ENCODE measurements at regions not wholly inside any gene's neighbourhood (a gene's known extent, or its start where the extent isn't known, plus 50 kb on each side); places are given as distances from the start of the nearest gene placed in this dataset.

DNA sequence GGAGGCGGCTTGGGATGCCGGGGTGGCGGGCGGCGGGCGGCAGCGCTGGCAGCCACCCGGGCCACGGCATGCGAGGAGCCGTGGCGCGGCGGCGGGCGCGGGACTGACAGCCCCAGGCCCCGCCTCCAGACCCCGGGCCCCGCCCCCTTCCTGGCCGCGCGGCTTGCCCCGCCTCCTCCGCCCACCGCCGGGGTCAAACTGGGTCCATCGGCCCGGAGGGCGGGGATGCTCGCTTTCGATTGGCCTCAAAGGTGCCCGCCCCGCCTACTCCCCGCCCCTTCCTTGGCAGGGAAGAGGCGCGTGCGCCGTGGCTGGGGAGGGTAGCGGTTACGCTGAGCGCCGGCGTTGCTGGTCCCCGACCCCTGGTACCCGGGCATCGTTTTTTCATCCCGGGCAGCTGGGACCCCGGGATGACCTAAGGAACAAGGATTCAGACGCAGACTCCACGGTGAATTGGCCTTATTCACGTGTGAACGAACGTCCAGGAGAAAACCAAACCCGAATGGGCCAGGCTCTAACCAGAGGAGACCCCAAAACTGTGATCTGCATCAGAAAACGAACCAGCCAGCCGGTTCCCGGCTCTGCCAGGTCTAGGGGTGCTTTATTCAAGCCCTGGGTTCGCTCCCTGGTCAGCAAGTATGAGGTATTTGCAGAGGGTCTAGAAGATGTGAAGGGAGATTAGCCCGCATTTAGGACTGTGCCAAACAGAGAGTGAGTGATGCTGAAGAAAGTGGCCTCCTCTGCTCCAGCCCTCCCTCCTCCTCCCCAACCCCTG lies 117.2 kb upstream of the GUCA2B start:
- Histone ChIP-seq H3K9me2 (ENCODE audit: low read depth, low read length) (no peaks in the 10 kb centered on the region), H3K27me3 (ENCODE audit: insufficient read depth, low read length) (peaks cover 8% of the 10 kb centered on the region; the same call in 1 of the 2 replicates), H2AFZ (ENCODE audit: low read length) (peak overlapping the region; percentile 90; the same call in 1 of the 2 replicates), H3K27ac (ENCODE audit: low read depth, low read length, poor library complexity, severe bottlenecking) (no peak overlapping the region), H3K36me3 (ENCODE audit: insufficient read depth, low read length) (no peaks in the 10 kb centered on the region), H3K4me2 (ENCODE audit: low read length) (peak overlapping the region; percentile 99), H3K79me2 (ENCODE audit: insufficient read depth, low read length) (no peaks in the 10 kb centered on the region), H3K9ac (ENCODE audit: low read length) (peak overlapping the region; percentile 55), H3F3A (ENCODE audit: insufficient read depth, low read length) (no peaks in the 10 kb centered on the region), H3K4me3 (ENCODE audit: low read depth, low read length, poor library complexity, severe bottlenecking) (peak overlapping the region; percentile 94), H3K9me3 (ENCODE audit: low read length) (no peaks in the 10 kb centered on the region), H4K20me1 (ENCODE audit: insufficient read depth, low read length) (no peaks in the 10 kb centered on the region), H3K4me1 (ENCODE audit: insufficient read depth, low read length, severe bottlenecking) (peaks cover 8% of the 10 kb centered on the region)
- TF ChIP-seq, protein P1, sequence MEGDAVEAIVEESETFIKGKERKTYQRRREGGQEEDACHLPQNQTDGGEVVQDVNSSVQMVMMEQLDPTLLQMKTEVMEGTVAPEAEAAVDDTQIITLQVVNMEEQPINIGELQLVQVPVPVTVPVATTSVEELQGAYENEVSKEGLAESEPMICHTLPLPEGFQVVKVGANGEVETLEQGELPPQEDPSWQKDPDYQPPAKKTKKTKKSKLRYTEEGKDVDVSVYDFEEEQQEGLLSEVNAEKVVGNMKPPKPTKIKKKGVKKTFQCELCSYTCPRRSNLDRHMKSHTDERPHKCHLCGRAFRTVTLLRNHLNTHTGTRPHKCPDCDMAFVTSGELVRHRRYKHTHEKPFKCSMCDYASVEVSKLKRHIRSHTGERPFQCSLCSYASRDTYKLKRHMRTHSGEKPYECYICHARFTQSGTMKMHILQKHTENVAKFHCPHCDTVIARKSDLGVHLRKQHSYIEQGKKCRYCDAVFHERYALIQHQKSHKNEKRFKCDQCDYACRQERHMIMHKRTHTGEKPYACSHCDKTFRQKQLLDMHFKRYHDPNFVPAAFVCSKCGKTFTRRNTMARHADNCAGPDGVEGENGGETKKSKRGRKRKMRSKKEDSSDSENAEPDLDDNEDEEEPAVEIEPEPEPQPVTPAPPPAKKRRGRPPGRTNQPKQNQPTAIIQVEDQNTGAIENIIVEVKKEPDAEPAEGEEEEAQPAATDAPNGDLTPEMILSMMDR (IDR thresholded peaks at IDR 0.05; ENCODE audit: low read length): no peak
- no peak for TF ChIP-seq EZH2 (IDR thresholded peaks at IDR 0.05; ENCODE audit: borderline replicate concordance, low read length)

DNA sequence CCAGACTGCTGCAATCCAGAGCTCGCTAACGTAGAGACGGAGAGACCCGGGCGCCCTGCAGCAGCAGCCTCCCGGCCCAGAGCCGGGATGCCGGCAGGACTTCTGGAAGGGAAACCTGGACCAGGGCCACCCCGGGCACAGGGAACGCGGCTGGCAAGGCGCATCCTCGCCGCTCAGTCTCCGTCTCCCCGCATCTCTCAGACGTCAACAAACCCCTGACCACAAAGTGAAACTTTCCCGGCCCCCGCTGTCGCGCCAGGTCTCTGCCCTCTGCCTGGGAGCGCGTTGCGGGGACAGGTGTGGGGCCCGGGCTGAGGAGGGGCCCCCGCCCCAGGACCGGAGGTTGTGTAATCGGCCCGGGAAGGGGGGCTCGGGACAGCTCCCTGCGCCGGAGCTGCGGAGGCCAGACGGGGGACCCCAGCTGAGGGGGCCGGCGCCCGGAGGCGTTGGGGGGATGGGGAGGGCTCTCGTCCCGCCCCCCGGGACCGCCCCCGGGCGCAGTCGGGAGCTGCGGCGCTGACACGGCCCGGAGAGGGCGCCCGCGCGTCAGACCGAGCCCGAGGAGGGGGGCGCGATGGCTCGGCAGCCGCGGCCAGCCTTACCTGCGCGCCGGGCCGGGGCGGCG lies 116.6 kb upstream of the HIVEP3 start:
- peaks cover 14% of the 10 kb centered on the region; the same call in 1 of the 2 replicates for H3K27me3 ChIP-seq (ENCODE audit: insufficient read depth, low read length)
- no peaks in the 10 kb centered on the region for H3K79me2 ChIP-seq (ENCODE audit: insufficient read depth, low read length)
- TF ChIP-seq EZH2 (IDR thresholded peaks at IDR 0.05; ENCODE audit: borderline replicate concordance, low read length): no peak
- TF ChIP-seq, protein P1 (IDR thresholded peaks at IDR 0.05; ENCODE audit: low read length): peak; percentile 18; the same call in 1 of the 2 replicates
- H3K36me3 ChIP-seq (ENCODE audit: insufficient read depth, low read length): no peaks in the 10 kb centered on the region
- H3F3A ChIP-seq (ENCODE audit: insufficient read depth, low read length): no peaks in the 10 kb centered on the region
- no peaks in the 10 kb centered on the region for H4K20me1 ChIP-seq (ENCODE audit: insufficient read depth, low read length)
- H3K4me3 ChIP-seq (ENCODE audit: low read depth, low read length, poor library complexity, severe bottlenecking): peak overlapping the region; percentile 94
- peak overlapping the region; percentile 77 for H3K9ac ChIP-seq (ENCODE audit: low read length)
- H3K9me2 ChIP-seq (ENCODE audit: low read depth, low read length): no peaks in the 10 kb centered on the region
- peaks cover 8% of the 10 kb centered on the region for H3K4me1 ChIP-seq (ENCODE audit: insufficient read depth, low read length, severe bottlenecking)
- no peak overlapping the region for H3K27ac ChIP-seq (ENCODE audit: low read depth, low read length, poor library complexity, severe bottlenecking)
- H3K4me2 ChIP-seq (ENCODE audit: low read length): peak overlapping the region; percentile 99
- H2AFZ ChIP-seq (ENCODE audit: low read length): peak overlapping the region; percentile 45
- H3K9me3 ChIP-seq (ENCODE audit: low read length): no peaks in the 10 kb centered on the region

DNA sequence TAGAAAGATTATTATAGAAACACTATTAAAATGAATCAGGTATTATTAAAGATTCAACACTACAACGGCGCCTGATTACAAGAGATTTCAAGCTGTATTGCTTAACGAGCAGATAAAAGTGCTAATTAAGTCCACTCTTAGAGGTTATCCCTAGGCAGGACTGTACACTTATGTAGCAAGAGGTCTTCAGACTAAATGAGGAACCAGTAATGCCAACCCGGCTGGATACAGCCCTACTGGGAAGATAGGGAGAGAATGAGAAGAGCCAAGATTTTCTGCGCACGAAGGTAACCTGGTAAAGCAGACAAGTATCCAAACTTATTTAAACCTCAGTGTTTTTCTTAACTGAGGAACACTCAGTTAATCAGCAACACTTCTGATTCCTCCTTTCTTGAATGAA lies 115.7 kb upstream of the HIVEP3 start:
- Histone ChIP-seq H3K36me3 (ENCODE audit: insufficient read depth, low read length) (no peaks in the 10 kb centered on the region), H3K4me1 (ENCODE audit: insufficient read depth, low read length, severe bottlenecking) (peaks cover 8% of the 10 kb centered on the region), H3K9ac (ENCODE audit: low read length) (no peak overlapping the region), H3K4me2 (ENCODE audit: low read length) (no peak overlapping the region), H3K9me2 (ENCODE audit: low read depth, low read length) (no peaks in the 10 kb centered on the region), H3K79me2 (ENCODE audit: insufficient read depth, low read length) (no peaks in the 10 kb centered on the region), H3K4me3 (ENCODE audit: low read depth, low read length, poor library complexity, severe bottlenecking) (no peak overlapping the region), H3K27me3 (ENCODE audit: insufficient read depth, low read length) (peaks cover 15% of the 10 kb centered on the region; the same call in 1 of the 2 replicates), H3K27ac (ENCODE audit: low read depth, low read length, poor library complexity, severe bottlenecking) (no peak overlapping the region), H3F3A (ENCODE audit: insufficient read depth, low read length) (no peaks in the 10 kb centered on the region), H4K20me1 (ENCODE audit: insufficient read depth, low read length) (no peaks in the 10 kb centered on the region), H3K9me3 (ENCODE audit: low read length) (no peaks in the 10 kb centered on the region), H2AFZ (ENCODE audit: low read length) (no peak overlapping the region)
- TF ChIP-seq, protein P1 (IDR thresholded peaks at IDR 0.05; ENCODE audit: low read length): no peak
- TF ChIP-seq EZH2 (IDR thresholded peaks at IDR 0.05; ENCODE audit: borderline replicate concordance, low read length): no peak
